ENCODE measurements at regions not wholly inside any gene's neighbourhood (a gene's known extent, or its start where the extent isn't known, plus 50 kb on each side); places are given as distances from the start of the nearest gene placed in this dataset.

DNA sequence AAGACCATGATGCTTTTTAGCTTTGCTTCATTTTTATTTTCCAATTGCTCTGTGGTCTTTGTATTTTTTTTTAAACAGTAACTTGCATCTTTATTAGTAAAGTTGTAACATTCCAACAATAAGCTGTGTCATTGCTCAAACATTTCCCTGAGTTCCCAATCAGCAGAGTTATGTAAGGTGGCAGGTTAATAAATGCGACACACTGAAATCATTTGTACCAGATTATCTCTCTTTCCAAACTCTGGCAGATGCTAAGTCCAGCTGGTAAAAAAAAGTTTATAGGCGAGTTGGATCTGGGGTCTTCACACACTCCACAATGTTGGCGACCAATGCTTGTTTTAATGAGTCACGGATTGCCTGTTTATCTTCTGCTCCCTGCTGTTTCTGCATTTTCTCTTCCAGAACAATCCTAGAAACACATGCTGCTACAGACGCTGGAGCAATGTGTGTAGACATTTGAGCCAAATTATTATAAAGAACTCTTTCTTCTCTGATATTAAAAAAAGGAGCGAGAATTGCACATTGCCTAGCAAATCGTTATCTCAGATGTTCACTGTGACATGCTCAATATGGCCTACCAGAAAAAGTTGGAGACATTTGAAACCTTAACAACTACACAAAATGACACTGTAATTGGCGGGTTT lies 113.6 kb upstream of the IFNGR1 start:
- no peaks in the 10 kb centered on the region for H3K36me3 Mint-ChIP-seq (ENCODE audit: low read depth)
- H3K4me3 Mint-ChIP-seq = no peak overlapping the region
- H3K27ac Mint-ChIP-seq = no peak overlapping the region
- no peak for DNase-seq (ENCODE audit: low spot score)
- H3K9me3 Mint-ChIP-seq = no peaks in the 10 kb centered on the region
- H3K27me3 Mint-ChIP-seq (ENCODE audit: low read depth) = peaks cover 48% of the 10 kb centered on the region
- H3K4me1 Mint-ChIP-seq (ENCODE audit: low read depth) = no peaks in the 10 kb centered on the region

GRCh38 chr6:137323860-137324259 lies 104.7 kb upstream of the IFNGR1 start:
- Mint-ChIP-seq H3K9me3 (no peaks in the 10 kb centered on the region), H3K27ac (no peak overlapping the region), H3K4me3 (no peak overlapping the region), H3K27me3 (ENCODE audit: low read depth) (peaks cover 16% of the 10 kb centered on the region), H3K4me1 (ENCODE audit: low read depth) (peaks cover 2% of the 10 kb centered on the region), H3K36me3 (ENCODE audit: low read depth) (no peaks in the 10 kb centered on the region)
- no peak for DNase-seq (ENCODE audit: low spot score)

DNA sequence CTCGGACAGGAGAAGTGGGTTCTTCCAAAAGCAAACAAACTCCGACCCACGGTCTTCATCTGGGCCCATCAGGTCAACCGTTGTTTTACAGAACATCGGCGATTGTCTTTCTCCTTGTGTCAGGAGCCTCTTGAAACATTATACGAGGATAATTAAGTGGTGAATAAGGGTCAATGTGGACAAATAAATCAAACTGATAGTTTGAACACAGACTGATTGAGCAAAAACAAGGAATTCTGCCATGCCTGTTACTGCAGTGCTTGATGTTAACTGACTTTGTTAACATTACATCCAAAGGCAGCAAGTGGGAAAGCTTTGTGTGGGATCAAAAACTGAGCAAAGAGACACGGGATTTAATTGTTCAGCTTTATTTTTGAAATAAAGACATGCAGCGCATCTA lies 101.1 kb upstream of the IFNGR1 start:
- Mint-ChIP-seq H3K27ac (no peak overlapping the region), H3K4me1 (ENCODE audit: low read depth) (no peaks in the 10 kb centered on the region), H3K9me3 (no peaks in the 10 kb centered on the region), H3K36me3 (ENCODE audit: low read depth) (no peaks in the 10 kb centered on the region), H3K4me3 (no peak overlapping the region), H3K27me3 (ENCODE audit: low read depth) (peaks cover 37% of the 10 kb centered on the region)
- DNase-seq (ENCODE audit: low spot score) = no peak

GRCh38 chr6:137316626-137317025 lies 97.4 kb upstream of the IFNGR1 start:
- Mint-ChIP-seq H3K9me3 (no peaks in the 10 kb centered on the region), H3K27ac (no peak overlapping the region), H3K27me3 (ENCODE audit: low read depth) (peaks cover 34% of the 10 kb centered on the region), H3K4me3 (no peak overlapping the region), H3K36me3 (ENCODE audit: low read depth) (no peaks in the 10 kb centered on the region), H3K4me1 (ENCODE audit: low read depth) (no peaks in the 10 kb centered on the region)
- DNase-seq (ENCODE audit: low spot score) = no peak

DNA sequence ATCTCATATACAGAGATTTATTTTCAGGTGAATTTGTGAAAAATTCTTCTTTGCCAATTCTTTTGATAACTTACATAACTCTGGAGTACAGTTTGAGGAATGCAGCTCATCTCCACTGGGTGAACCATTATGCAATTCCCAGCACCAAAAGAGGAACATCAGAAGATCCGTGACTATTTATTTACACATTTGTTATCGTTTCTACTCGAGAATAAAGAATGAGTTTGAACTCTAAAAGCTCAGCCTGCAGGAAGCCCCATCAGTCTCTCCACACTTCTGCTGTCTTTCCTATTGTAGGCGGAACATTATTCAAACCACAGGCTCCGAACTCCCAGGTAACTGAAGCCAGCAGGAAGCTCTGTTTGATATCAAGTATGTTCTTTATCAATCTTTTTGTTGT lies 95.9 kb upstream of the IFNGR1 start:
- no peaks in the 10 kb centered on the region for H3K9me3 Mint-ChIP-seq

GRCh38 chr6:137313928-137314855 lies 95.0 kb upstream of the IFNGR1 start:
- no peaks in the 10 kb centered on the region for H3K9me3 Mint-ChIP-seq
- no peak overlapping the region for H3K27ac Mint-ChIP-seq

More for the DNA sequence above, 95.9 kb upstream of the IFNGR1 start:
- no peak for DNase-seq (ENCODE audit: low spot score)
- Mint-ChIP-seq H3K4me3 (no peak overlapping the region), H3K36me3 (ENCODE audit: low read depth) (no peaks in the 10 kb centered on the region), H3K27ac (no peak overlapping the region), H3K4me1 (ENCODE audit: low read depth) (no peaks in the 10 kb centered on the region), H3K27me3 (ENCODE audit: low read depth) (peaks cover 28% of the 10 kb centered on the region)

GRCh38 chr6:137313211-137313610 lies 94.0 kb upstream of the IFNGR1 start:
- peaks cover 28% of the 10 kb centered on the region for H3K27me3 Mint-ChIP-seq (ENCODE audit: low read depth)
- no peak overlapping the region for H3K4me3 Mint-ChIP-seq
- H3K36me3 Mint-ChIP-seq (ENCODE audit: low read depth) = no peaks in the 10 kb centered on the region
- DNase-seq (ENCODE audit: low spot score) = no peak
- H3K4me1 Mint-ChIP-seq (ENCODE audit: low read depth) = peaks cover 3% of the 10 kb centered on the region
- no peaks in the 10 kb centered on the region for H3K9me3 Mint-ChIP-seq
- H3K27ac Mint-ChIP-seq = no peak overlapping the region

More at GRCh38 chr6:137313928-137314855, 95.0 kb upstream of the IFNGR1 start:
- H3K4me3 Mint-ChIP-seq = no peak overlapping the region
- peak; percentile 18 for DNase-seq (ENCODE audit: low spot score)
- no peaks in the 10 kb centered on the region for H3K4me1 Mint-ChIP-seq (ENCODE audit: low read depth)
- H3K36me3 Mint-ChIP-seq (ENCODE audit: low read depth) = no peaks in the 10 kb centered on the region
- H3K27me3 Mint-ChIP-seq (ENCODE audit: low read depth) = peaks cover 30% of the 10 kb centered on the region

- DNase-seq (ENCODE audit: low spot score) = no peak
- no peaks in the 10 kb centered on the region for H3K9me3 Mint-ChIP-seq
- peaks cover 19% of the 10 kb centered on the region for H3K27me3 Mint-ChIP-seq (ENCODE audit: low read depth)
- no peak overlapping the region for H3K4me3 Mint-ChIP-seq
- H3K4me1 Mint-ChIP-seq (ENCODE audit: low read depth) = peaks cover 3% of the 10 kb centered on the region
- no peak overlapping the region for H3K27ac Mint-ChIP-seq
- no peaks in the 10 kb centered on the region for H3K36me3 Mint-ChIP-seq (ENCODE audit: low read depth)
Observed at GRCh38 chr6:137311940-137312339, 92.8 kb upstream of the IFNGR1 start.

GRCh38 chr6:137309078-137309762 lies 90.0 kb upstream of the IFNGR1 start:
- Mint-ChIP-seq H3K27me3 (ENCODE audit: low read depth) (peaks cover 9% of the 10 kb centered on the region), H3K36me3 (ENCODE audit: low read depth) (no peaks in the 10 kb centered on the region), H3K4me1 (ENCODE audit: low read depth) (peaks cover 3% of the 10 kb centered on the region), H3K27ac (no peak overlapping the region), H3K4me3 (no peak overlapping the region), H3K9me3 (no peaks in the 10 kb centered on the region)
- DNase-seq (ENCODE audit: low spot score) = no peak

DNA sequence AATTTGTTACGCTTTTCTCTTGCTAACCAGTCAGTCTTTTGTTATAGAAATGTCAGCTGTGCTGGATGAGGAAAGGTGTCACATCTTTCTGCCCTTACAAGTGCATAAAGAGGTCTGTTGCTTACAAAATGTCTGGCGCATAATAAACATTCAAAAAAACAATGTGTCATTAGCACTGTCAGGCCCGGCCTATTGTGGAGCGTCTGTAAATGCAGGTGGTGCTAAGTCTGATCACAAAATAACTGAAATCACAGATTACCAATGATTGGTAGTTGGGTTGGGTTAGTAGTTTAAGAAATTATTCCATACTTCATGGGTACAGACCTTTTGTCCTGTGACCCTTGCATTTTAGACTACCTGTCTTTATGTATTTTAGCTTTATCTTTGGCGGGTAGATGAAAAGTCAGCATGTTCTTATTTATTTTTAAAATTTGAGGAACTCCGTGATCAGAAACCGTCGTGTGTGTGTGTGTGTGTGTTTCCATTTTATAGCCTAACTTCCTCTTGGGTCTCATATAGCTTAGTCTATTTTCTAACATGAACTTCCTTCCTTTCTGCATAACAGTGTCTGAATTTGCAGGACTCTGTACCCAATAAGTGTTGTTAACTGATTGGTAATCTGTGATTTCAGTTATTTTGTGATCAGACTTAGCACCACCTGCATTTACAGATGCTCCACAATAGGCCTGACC lies 88.1 kb upstream of the IFNGR1 start:
- Mint-ChIP-seq H3K9me3 (no peaks in the 10 kb centered on the region), H3K27me3 (ENCODE audit: low read depth) (peaks cover 13% of the 10 kb centered on the region), H3K4me1 (ENCODE audit: low read depth) (peaks cover 7% of the 10 kb centered on the region), H3K36me3 (ENCODE audit: low read depth) (no peaks in the 10 kb centered on the region), H3K27ac (no peak overlapping the region), H3K4me3 (no peak overlapping the region)
- no peak for DNase-seq (ENCODE audit: low spot score)

GRCh38 chr6:137305691-137306090 lies 86.5 kb upstream of the IFNGR1 start:
- no peak for DNase-seq (ENCODE audit: low spot score)
- Mint-ChIP-seq H3K4me3 (no peak overlapping the region), H3K36me3 (ENCODE audit: low read depth) (no peaks in the 10 kb centered on the region), H3K27me3 (ENCODE audit: low read depth) (peaks cover 11% of the 10 kb centered on the region), H3K9me3 (no peaks in the 10 kb centered on the region), H3K4me1 (ENCODE audit: low read depth) (peaks cover 7% of the 10 kb centered on the region), H3K27ac (no peak overlapping the region)

GRCh38 chr6:137304020-137304780 lies 85.0 kb upstream of the IFNGR1 start:
- Mint-ChIP-seq H3K4me3 (no peak overlapping the region), H3K36me3 (ENCODE audit: low read depth) (no peaks in the 10 kb centered on the region), H3K9me3 (no peaks in the 10 kb centered on the region), H3K27me3 (ENCODE audit: low read depth) (peaks cover 10% of the 10 kb centered on the region), H3K27ac (no peak overlapping the region), H3K4me1 (ENCODE audit: low read depth) (peaks cover 7% of the 10 kb centered on the region)
- no peak for DNase-seq (ENCODE audit: low spot score)

DNA sequence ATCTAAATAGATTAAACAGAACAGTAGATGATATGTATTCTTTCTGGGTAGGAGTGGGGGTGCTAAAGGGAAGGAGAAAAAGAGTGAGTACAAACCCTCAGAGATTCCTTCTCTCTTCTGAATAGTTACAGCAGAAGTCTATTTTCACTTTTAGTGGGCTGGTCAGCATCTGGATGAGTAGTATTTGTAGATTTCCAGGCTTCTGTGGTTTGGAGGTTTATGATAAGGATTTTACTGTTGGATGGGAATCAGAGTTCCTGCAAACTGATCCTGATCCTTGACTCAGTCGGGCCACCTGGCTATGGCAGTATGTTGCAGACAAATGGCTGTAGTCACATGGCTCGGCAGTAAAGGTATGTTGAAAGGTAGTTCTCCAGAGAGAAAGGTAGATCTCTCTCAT lies 84.3 kb upstream of the IFNGR1 start:
- Mint-ChIP-seq H3K27me3 (ENCODE audit: low read depth) (peaks cover 12% of the 10 kb centered on the region), H3K36me3 (ENCODE audit: low read depth) (no peaks in the 10 kb centered on the region), H3K4me3 (no peak overlapping the region), H3K4me1 (ENCODE audit: low read depth) (peaks cover 3% of the 10 kb centered on the region), H3K9me3 (no peaks in the 10 kb centered on the region), H3K27ac (no peak overlapping the region)
- DNase-seq (ENCODE audit: low spot score) = no peak
